OCI-LY3 (cell line): ENCODE measurements at regions not wholly inside any gene's neighbourhood (a gene's known extent, or its start where the extent isn't known, plus 50 kb on each side); places are given as distances from the start of the nearest gene placed in this dataset.
A peak's percentile ranks its signal among the peaks of the same experiment; 100 is the strongest.

Experiments used
- H2AFZ ChIP-seq: fragments of 200-600, 300-600 bp; shearing (Covaris generic); 2 replicates; pipeline ENCODE4 v1.6.0; 2014; ENCODE audit warnings: antibody characterized with exemption, low read depth, low read length
- H3K27ac ChIP-seq: fragments of 200-600, 300-600 bp; sonication (generic); 2 replicates; pipeline ENCODE4 v1.5.1; 2014; ENCODE audit warnings: mild to moderate bottlenecking, low read length, moderate library complexity, mixed read lengths
- H3K27me3 ChIP-seq: fragments of 200-600, 300-600 bp; sonication (generic); 2 replicates; pipeline ENCODE4 v1.6.1; 2014; ENCODE audit warnings: low read depth, low read length, mixed read lengths
- H3K36me3 ChIP-seq: fragments of 200-600, 300-600 bp; sonication (generic); replicated peaks from 2 replicates; pipeline ENCODE3; 2014; ENCODE audit warnings: low read depth, low read length, mixed read lengths
- H3K4me1 ChIP-seq: fragments of 300-600, 200-600 bp; sonication (generic); 2 replicates; pipeline ENCODE4 v1.6.1; 2014; ENCODE audit warnings: low read length, mixed read lengths
- H3K4me2 ChIP-seq: fragments of 200-600, 300-600 bp; sonication (generic); 2 replicates; pipeline ENCODE4 v1.6.1; 2014; ENCODE audit warnings: low read length, mixed read lengths
- H3K4me3 ChIP-seq: fragments of 300-600, 200-600 bp; sonication (generic); 2 replicates; pipeline ENCODE4 v1.5.1; 2014; ENCODE audit warnings: antibody characterized with exemption, mild to moderate bottlenecking, low read length, moderate library complexity
- H3K79me2 ChIP-seq: fragments of 300-600, 200-600 bp; shearing (Covaris generic); 2 replicates; pipeline ENCODE4 v1.6.1; 2014; ENCODE audit warnings: mild to moderate bottlenecking, low read length, mixed read lengths
- H3K9ac ChIP-seq: fragments of 300-600, 200-600 bp; shearing (Covaris generic); 2 replicates; pipeline ENCODE4 v1.6.0; 2014; ENCODE audit warnings: mild to moderate bottlenecking, low read length, moderate library complexity
- H3K9me3 ChIP-seq: fragments of 200-600, 300-600 bp; shearing (Covaris generic); 2 replicates; pipeline ENCODE4 v1.6.1; 2014; ENCODE audit warnings: low read length, mixed read lengths; ENCODE audit not compliant: insufficient read depth
- H4K20me1 ChIP-seq: fragments of 200-600, 300-600 bp; sonication (generic); 2 replicates; pipeline ENCODE4 v1.6.1; 2016; ENCODE audit warnings: low read length, mixed read lengths; ENCODE audit not compliant: insufficient read depth
- CTCF ChIP-seq: fragments of 200-600, 300-600 bp; sonication (generic); IDR thresholded peaks from 2 replicates; pipeline ENCODE4 v1.5.1; 2014; ENCODE audit warnings: antibody characterized with exemption, low read length, low read depth
- EZH2phosphoT487 ChIP-seq: fragments of 200-600 bp; shearing (Covaris generic); IDR thresholded peaks from 2 replicates; pipeline ENCODE4 v1.6.1; 2018; ENCODE audit warnings: antibody characterized with exemption, mixed run types, low read depth

GRCh38 chr9:95740217-95741004 lies 135.1 kb upstream of the ERCC6L2 start:
- no peak overlapping the region for H3K4me3 ChIP-seq
- H3K27ac ChIP-seq: no peak overlapping the region
- no peak overlapping the region for H2AFZ ChIP-seq
- H3K9me3 ChIP-seq: no peaks in the 10 kb centered on the region
- H3K4me2 ChIP-seq: no peak overlapping the region
- 0 out of 2 replicates have a peak, but pooled peaks cover 3% of the 10 kb centered on the region for H3K4me1 ChIP-seq
- H3K9ac ChIP-seq: no peak overlapping the region
- H3K27me3 ChIP-seq: peaks cover 4% of the 10 kb centered on the region; the same call in 1 of the 2 replicates
- no peaks in the 10 kb centered on the region for H3K79me2 ChIP-seq
- TF ChIP-seq CTCF (no peak), EZH2phosphoT487 (no peak)
- no peaks in the 10 kb centered on the region for H3K36me3 ChIP-seq
- no peaks in the 10 kb centered on the region for H4K20me1 ChIP-seq

DNA sequence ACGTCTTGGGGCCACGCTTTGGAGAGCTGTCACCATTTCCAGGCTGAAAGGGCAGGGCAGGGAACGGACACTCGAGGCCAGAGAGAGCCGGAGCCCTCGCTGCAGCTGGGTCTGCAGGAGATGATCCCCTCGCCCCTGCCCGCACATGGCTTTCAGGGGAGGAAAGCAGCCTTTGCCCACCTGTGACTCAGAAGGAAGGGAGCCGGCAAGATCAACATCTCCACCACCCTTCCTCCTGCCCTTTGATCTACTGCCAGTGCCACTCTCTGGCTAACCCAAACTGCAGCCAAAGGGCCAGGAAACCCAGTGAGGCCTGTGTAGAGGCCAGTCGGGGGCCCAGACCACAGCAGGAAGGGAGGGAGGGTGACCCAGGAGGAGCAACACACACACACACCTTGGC lies 137.1 kb upstream of the ERCC6L2 start:
- TF ChIP-seq CTCF (no peak), EZH2phosphoT487 (no peak)

DNA sequence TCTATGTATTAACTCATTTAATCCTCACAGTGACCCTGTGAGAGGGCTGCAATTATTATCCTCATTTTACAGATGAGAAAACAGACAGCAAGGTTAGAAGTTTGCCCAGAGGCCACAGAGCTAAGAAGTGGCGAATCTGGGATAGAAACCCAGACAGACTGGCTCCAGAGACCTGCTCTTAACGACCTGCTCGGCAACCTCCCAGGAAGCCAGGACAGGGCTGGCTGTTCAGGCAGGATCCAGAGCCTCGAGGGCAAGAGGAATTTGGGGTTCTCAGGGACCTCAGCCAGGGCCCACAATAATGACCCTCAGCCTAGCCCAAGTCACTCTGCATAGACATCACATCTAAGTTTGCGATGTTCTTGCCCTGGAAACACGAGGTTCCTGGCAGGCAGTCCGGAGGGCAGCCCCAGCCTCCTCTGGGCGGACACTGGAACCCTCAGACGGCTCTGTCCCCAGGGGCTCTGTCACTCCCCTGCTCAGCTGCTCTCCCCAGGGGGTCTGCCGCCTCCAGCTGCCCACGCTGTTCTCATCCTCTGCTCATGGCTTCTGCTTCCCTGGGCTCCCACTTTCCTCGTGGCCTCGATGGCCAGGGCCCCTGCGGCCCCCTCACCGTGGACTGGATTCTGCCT lies 138.5 kb upstream of the ERCC6L2 start:
- Histone ChIP-seq H3K4me1 (0 out of 2 replicates have a peak, but pooled peaks cover 3% of the 10 kb centered on the region), H3K79me2 (no peaks in the 10 kb centered on the region), H2AFZ (no peak overlapping the region), H3K9me3 (no peaks in the 10 kb centered on the region), H3K4me2 (no peak overlapping the region), H3K36me3 (no peaks in the 10 kb centered on the region), H3K4me3 (no peak overlapping the region), H3K9ac (no peak overlapping the region), H3K27ac (no peak overlapping the region), H4K20me1 (no peaks in the 10 kb centered on the region), H3K27me3 (peaks cover under 1% of the 10 kb centered on the region; the same call in 1 of the 2 replicates)
- TF ChIP-seq CTCF (no peak), EZH2phosphoT487 (no peak)

More for the DNA sequence above, 137.1 kb upstream of the ERCC6L2 start:
- Histone ChIP-seq H3K4me3 (no peak overlapping the region), H2AFZ (no peak overlapping the region), H3K4me1 (0 out of 2 replicates have a peak, but pooled peaks cover 3% of the 10 kb centered on the region), H3K79me2 (no peaks in the 10 kb centered on the region), H3K36me3 (no peaks in the 10 kb centered on the region), H4K20me1 (no peaks in the 10 kb centered on the region), H3K27ac (no peak overlapping the region), H3K27me3 (peaks cover 4% of the 10 kb centered on the region; the same call in 1 of the 2 replicates), H3K9me3 (no peaks in the 10 kb centered on the region), H3K4me2 (no peak overlapping the region), H3K9ac (no peak overlapping the region)

GRCh38 chr9:95736370-95736769 lies 139.1 kb upstream of the ERCC6L2 start:
- no peaks in the 10 kb centered on the region for H3K36me3 ChIP-seq

More at GRCh38 chr9:95736370-95736769, 139.1 kb upstream of the ERCC6L2 start:
- Histone ChIP-seq H2AFZ (no peak overlapping the region), H3K9me3 (no peaks in the 10 kb centered on the region), H3K4me3 (no peak overlapping the region), H4K20me1 (no peaks in the 10 kb centered on the region), H3K27me3 (no peaks in the 10 kb centered on the region), H3K79me2 (no peaks in the 10 kb centered on the region), H3K4me2 (no peak overlapping the region), H3K4me1 (0 out of 2 replicates have a peak, but pooled peaks cover 3% of the 10 kb centered on the region), H3K27ac (no peak overlapping the region), H3K9ac (no peak overlapping the region)
- TF ChIP-seq CTCF (peak; percentile 26), EZH2phosphoT487 (no peak)
